ENCODE measurements at regions not wholly inside any gene's neighbourhood (a gene's known extent, or its start where the extent isn't known, plus 50 kb on each side); places are given as distances from the start of the nearest gene placed in this dataset.

DNA sequence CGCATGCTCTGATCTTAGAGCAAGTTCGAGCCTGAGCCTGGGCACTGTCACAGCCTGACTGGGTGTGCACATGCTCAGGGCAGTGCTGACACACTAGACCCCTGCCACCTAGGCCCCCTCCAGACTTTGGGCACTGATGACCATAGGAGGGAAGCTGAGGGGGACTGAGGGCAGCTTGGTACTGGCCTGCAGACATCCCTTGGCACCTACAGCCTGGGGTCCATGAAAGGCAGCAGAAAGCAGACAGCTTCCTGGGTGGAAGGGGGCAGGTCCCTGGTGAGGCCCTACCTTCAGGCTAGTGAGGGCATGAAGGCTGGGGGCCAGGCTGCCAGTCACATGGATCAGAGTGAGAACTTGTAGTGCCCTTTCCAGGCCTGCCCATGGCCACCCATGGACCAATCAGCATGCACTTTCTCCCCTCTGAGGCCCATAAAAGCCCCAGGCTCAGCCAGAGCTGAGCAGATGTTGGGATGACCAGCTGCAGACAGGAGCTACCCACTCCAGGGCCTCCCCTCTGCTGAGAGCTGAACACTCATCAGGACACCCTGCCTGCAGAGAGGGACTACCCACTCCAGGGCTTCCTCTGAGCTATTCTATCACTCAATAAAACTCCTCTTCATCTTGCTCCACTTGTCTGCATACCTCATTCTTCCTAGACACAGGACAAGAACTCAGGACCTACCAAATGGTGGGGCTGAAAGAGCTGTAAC lies 680.8 kb downstream of the MATN1 start:
- intact Hi-C loops (cut with DNase I; ENCODE audit: low total_unique reads), result no loop called here
- peak in 1 of 2 donors; percentile 42 for DNase-seq

DNA sequence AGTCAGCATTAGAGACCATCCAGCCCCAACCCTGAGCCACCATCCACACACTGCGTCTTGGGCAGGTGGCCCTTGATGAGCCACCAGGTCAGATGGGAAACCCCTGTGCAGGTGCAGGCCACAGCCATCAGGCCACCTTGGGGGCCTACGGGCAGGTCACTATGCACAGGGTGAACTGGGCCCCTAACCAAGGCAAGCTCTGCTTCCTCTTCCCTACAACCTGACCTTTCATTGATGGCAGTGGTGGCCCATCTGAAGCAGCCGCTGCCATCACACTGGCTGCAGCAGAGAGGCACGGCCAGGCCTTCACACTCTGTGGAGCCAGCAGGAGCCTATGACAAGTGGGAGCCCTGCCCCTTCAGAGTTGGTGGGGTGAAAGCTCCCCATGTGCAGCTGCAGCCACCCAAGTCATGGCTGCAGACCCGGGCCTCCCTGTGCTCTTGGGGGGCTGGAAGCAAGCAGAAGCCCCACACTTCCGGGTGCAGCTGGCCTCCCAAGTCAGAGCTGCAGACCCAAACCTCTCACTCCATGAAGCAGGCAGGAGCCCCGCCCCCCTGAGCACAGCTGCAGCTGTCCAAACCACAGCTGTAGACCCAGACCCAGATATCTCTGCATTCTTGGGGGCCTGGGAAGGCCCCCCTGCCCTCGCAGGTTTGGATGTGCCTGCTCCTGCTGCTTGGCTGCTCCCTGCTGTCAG lies 681.5 kb downstream of the MATN1 start:
- Histone ChIP-seq H3K4me1 (no peaks in the 10 kb centered on the region), H3K9me3 (no peaks in the 10 kb centered on the region), H3K27me3 (peaks cover 0 to 8% of the 10 kb centered on the region in 2 donors), H3K27ac (no peak overlapping the region), H3K4me3 (no peak overlapping the region), H3K36me3 (no peaks in the 10 kb centered on the region)
- intact Hi-C loops (cut with DNase I; ENCODE audit: low total_unique reads), result no loop called here
- peak in 1 of 2 donors; percentile 55 for DNase-seq
- TF ChIP-seq, protein P1, sequence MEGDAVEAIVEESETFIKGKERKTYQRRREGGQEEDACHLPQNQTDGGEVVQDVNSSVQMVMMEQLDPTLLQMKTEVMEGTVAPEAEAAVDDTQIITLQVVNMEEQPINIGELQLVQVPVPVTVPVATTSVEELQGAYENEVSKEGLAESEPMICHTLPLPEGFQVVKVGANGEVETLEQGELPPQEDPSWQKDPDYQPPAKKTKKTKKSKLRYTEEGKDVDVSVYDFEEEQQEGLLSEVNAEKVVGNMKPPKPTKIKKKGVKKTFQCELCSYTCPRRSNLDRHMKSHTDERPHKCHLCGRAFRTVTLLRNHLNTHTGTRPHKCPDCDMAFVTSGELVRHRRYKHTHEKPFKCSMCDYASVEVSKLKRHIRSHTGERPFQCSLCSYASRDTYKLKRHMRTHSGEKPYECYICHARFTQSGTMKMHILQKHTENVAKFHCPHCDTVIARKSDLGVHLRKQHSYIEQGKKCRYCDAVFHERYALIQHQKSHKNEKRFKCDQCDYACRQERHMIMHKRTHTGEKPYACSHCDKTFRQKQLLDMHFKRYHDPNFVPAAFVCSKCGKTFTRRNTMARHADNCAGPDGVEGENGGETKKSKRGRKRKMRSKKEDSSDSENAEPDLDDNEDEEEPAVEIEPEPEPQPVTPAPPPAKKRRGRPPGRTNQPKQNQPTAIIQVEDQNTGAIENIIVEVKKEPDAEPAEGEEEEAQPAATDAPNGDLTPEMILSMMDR (IDR thresholded peaks at IDR 0.05), result no peak

More for the DNA sequence above, 680.8 kb downstream of the MATN1 start:
- H3K36me3 ChIP-seq, result no peaks in the 10 kb centered on the region
- H3K4me1 ChIP-seq, result no peaks in the 10 kb centered on the region
- no peaks in the 10 kb centered on the region for H3K9me3 ChIP-seq
- H3K27me3 ChIP-seq, result peaks cover 0 to 8% of the 10 kb centered on the region in 2 donors
- TF ChIP-seq, protein P1 (IDR thresholded peaks at IDR 0.05), result no peak
- no peak overlapping the region for H3K4me3 ChIP-seq
- H3K27ac ChIP-seq, result no peak overlapping the region

DNA sequence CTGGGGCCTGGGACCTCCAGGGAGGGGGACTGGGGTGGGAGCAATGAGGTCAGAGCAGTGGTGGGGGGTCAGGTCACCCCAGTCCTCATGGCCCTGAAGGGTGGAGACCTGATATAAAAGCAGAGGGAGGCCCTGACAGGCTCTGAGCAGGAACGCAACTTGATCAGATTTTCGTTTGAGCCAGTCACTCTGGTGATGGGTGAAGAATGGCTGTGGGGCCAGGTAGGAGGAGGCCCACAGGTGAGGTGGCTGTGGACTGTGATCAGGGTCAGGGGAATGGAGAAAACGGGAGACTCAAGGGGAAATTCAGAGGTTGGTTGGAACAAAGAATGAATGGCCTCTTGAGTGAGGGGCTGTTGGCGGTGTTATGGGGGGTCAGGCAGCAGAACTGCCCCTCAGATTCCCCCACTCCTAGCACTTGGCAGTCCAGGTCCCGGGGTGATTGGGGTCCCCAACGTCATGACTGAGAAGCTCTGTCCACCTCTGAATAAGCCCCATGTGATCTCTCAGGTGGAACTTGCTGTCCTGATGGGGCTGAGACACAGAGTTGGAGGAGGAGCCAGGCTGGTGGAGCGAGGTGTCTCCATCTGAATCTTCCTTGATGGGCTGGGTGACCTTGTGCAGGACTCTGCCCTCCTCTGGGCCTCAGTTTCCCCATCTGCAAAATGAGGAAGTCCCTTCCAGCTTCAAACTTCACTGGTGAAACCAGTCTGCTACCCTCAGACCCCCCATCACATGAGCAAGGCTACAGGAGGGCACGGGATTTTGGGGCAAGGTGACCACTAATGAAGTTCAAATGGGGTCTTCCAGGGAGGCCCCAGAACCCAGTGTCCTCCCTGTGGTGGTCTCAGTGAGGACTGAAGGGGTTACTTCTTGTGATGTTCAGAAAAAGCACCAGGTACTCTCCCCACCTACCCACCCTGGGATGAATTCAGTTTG lies 683.0 kb downstream of the MATN1 start:
- intact Hi-C loops (cut with DNase I; ENCODE audit: low total_unique reads), result no loop called here
- TF ChIP-seq, protein P1 (IDR thresholded peaks at IDR 0.05), result no peak
- Histone ChIP-seq H3K9me3 (no peaks in the 10 kb centered on the region), H3K4me1 (no peaks in the 10 kb centered on the region), H3K27ac (no peak overlapping the region), H3K36me3 (no peaks in the 10 kb centered on the region), H3K27me3 (peaks cover 0 to 5% of the 10 kb centered on the region in 2 donors), H3K4me3 (no peak overlapping the region)
- DNase-seq, result peak in 1 of 2 donors; percentile 44

- H3K4me3 ChIP-seq, result no peak overlapping the region
- H3K27ac ChIP-seq, result no peak overlapping the region
- DNase-seq, result peak in 1 of 2 donors; percentile 11
- intact Hi-C loops (cut with DNase I; ENCODE audit: low total_unique reads), result no loop called here
- H3K4me1 ChIP-seq, result peaks cover 0 to 5% (median 1%) of the 10 kb centered on the region in 4 donors
- H3K27me3 ChIP-seq, result peaks cover 0 to 9% of the 10 kb centered on the region in 2 donors
- TF ChIP-seq, protein P1 (IDR thresholded peaks at IDR 0.05), result no peak
- H3K9me3 ChIP-seq, result no peaks in the 10 kb centered on the region
- no peaks in the 10 kb centered on the region for H3K36me3 ChIP-seq
Measured at GRCh38 chr1:30039354-30040080, 683.9 kb downstream of the MATN1 start.

Data from tibial artery (tissue), 4 donors.